GM18907 (cell line): ENCODE measurements at regions not wholly inside any gene's neighbourhood (a gene's known extent, or its start where the extent isn't known, plus 50 kb on each side); places are given as distances from the start of the nearest gene placed in this dataset.
"Not testable (repeated sequence)": the region's sequence is repeated elsewhere in the genome, so short reads cannot be mapped to it uniquely, and the experiment has no call there.

Experiments
- ATAC-seq: cut with Tn5 transposase; IDR thresholded peaks from one replicate; pipeline ENCODE4 v1.9.1; 2021; ENCODE audit warnings: mild to moderate bottlenecking, moderate library complexity; ENCODE audit not compliant: unreplicated experiment

DNA sequence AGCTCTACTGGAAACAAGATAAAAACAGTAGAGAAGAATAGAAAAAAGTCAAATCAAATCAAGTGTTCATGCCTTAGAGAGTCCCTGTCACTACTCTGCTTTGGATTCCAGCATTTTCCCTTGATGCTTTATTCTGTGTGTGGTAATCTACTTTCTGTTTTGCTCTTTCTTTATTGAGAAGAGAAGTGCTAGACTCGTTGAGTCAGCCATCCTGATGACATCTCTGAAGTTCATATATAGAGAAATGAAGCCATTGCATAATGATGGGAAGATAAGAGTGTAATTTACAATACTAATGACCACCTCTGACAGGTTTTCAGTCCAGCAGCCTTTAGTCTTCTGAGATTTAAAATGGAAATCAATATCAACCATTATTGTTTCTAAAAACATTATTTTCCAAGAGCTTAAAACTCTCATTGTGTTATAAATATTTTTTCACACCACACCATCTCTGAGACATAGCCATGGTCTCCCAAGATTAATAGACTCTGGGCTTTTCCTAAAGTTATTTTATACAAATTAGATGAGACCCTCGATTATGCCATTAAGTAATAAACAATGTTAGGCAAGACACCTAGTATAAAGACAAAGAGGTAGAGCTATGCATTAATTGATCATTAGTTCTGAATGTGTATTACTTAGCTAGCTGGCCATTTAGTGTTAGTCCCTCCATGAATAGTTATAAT, 679.0 kb upstream of the ACVR2A start:
- ATAC-seq = no peak

- ATAC-seq = no peak
Measured at GRCh38 chr2:147164563-147164962, 680.3 kb upstream of the ACVR2A start.

- no peak for ATAC-seq
Measured at GRCh38 chr2:147161746-147162145, 683.1 kb upstream of the ACVR2A start.

GRCh38 chr2:147156970-147157369, 687.9 kb upstream of the ACVR2A start:
- ATAC-seq = no peak

- ATAC-seq = no peak
Measured at GRCh38 chr2:147150241-147150635, 694.6 kb upstream of the ACVR2A start.

DNA sequence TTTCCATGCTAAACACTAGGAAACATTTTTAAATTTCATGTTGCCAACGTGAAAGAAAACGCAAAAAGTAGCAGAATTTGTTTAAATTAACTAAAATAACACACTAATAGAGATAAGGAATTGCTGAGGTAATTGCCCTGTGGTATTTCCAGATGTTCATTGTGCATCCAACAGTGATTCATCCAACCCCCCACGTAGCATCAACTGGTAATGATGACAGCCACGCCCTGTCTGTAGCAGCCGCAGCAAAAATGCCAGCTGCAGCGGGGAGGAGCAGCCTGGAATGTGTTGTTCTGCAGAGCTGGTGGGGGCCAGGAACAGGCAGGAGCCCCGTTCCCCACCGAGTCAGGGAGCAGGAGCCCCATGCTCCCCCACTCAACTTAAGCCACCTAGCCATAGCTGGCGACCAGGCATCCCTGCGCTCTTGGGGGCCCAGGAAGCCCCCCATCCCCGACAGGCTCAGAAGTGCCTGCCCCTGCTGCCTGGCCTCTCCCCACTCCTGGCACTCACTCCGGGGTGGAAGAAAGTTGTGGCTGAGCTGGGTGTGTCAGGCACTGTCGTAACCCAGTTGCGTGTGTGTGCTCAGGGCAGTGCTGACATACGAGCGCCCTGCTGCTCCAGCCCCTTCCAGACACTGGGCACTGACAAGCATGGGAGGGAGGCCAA, 695.1 kb upstream of the ACVR2A start:
- no peak for ATAC-seq

GRCh38 chr2:147147802-147148201, 697.0 kb upstream of the ACVR2A start:
- ATAC-seq = no peak

DNA sequence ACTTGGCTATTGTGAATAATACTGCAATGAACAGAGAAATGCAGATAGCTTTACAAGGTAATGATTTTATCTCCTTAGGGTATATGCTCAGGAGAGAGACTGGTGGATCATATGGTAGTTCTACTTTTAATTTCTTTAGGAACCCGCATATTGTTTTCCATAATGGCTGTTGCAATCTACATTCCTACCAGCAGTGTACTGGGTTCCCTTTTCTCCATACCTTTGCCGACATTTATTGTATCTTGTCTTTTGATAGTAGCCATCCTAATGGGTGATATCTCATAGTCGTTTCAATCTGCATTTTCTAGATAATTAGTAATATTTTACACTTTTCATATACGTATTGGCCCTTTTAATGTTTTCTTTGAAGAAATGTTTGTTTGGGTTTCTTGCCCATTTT, 702.9 kb upstream of the ACVR2A start:
- ATAC-seq = no peak

GRCh38 chr2:147139732-147140131, 705.1 kb upstream of the ACVR2A start:
- ATAC-seq = not testable (repeated sequence)

DNA sequence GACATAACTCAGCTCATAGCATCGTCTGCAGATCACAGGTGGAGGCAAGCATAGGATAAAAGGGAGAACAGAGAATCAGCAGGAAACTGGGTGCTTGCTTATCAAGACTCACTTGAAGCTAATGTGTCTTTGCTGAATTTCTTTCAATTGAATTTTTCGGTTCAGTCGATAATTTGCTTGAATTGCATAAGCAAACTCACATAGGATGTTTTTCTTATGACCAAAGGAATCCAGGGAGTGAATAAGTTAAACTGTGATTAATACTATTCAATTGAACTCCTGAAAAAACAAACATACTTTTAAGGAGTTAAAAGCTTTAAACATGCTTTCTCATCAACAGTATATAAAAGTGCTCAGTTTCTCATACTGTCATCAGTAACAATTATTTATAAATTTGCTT, 707.1 kb upstream of the ACVR2A start:
- ATAC-seq = no peak

DNA sequence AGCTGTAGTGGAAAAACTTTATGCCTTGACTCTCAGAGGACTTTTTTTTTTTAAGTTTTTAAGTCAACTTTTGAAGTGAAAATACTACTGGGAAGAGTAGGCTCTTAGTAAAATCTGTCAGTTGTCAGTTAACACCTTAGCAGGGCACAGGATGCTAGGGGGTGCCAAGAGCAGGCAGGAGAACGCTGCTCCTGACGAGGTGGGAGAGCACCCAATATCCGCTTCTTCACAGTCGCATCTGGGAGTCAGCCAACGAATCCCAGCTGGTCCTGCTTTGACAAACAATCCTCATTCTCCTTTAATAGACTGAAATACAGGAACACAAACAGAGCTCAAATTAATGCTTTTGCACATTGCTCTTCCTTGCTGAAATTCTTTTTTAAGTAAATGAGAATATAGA, 709.5 kb upstream of the ACVR2A start:
- ATAC-seq = no peak

DNA sequence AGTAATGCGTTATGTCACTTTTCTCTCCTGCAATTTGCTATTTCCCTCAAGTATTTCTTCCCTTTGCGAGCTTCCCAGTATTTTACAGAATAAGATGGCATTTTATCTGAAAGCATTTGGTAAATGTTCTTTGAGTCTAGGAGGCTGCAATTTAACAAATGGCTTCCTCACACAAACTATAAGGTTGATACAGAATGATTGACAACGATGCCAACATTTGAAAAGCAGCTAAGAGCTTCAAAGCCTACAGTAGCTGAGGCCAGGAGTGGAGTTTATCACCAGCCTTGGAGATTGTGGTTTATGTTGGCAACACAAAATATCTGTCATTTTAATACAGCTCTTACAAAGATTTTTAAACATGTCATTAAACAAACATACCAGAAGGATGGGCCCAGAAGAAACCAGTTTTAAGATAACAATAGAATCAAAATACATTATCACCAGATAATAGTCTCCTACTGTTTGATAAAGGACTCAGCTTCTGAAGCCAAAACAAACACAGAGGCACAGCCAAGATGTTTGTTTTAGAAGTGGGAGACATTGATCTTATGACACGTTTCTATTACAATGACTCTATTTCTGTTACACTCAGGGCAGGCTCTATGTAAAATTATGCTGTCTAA, 711.4 kb upstream of the ACVR2A start:
- ATAC-seq = no peak

DNA sequence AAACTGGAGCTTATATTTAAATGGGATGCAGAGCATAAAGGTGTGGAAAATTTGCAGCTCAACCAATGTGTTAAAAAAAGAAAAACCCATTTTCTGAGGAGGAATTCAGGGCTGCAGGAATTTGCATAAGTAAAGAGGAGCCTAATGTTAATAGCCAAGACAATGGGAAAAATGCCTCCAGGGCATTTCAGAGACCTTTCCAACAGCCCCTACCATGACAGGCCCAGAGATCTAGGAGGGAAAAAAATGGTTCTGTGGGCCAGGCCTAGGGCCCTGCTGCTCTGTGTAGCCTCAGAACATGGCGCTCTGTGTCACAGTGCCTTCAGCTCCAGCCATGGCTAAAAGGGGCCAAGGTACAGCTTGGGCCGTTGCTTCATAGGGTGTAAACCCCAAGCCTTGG, 719.7 kb upstream of the ACVR2A start:
- ATAC-seq = no peak

- ATAC-seq = no peak
Measured at GRCh38 chr2:147122944-147123343, 721.9 kb upstream of the ACVR2A start.

GRCh38 chr2:147110962-147111361, 733.9 kb upstream of the ACVR2A start:
- ATAC-seq = no peak

DNA sequence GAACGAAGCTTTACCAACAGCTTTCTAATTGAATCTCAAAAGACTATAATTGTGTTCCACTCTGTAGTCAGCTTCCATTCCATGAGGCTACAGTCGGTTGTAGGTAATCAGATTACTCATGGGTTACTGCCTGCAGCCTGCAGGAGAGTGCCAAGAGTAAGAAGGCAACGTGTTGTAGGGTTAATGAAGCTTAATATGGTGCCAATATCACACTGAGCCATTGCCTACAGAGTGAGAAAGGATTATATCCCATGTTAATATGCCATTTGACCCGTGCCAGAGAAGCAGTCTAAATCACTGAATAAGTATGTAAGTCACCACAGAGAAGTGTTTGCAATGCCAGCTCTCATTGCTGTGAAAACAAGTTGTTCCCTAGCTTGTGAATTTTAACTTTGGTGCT, 734.5 kb upstream of the ACVR2A start:
- no peak for ATAC-seq

DNA sequence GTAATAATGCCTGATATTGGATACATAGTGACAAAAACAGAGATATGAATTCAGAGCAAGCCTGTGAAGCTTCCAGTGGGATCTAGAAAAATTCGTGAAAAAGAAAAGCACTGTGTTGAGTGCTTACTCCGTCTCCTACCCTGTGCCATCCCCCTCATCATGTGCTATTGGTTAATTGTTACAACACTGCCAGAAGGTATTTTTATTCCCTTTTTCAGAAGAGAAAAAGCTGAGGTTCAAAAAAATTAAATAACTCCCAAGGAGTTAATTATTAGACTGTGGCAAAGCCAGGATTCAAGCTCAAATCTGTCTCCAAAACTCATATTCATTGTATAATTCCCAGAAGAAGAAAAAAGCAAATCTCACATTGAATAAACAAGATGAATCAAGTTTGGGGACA, 735.5 kb upstream of the ACVR2A start:
- no peak for ATAC-seq

- ATAC-seq = no peak
Measured at GRCh38 chr2:147108548-147108947, 736.3 kb upstream of the ACVR2A start.

DNA sequence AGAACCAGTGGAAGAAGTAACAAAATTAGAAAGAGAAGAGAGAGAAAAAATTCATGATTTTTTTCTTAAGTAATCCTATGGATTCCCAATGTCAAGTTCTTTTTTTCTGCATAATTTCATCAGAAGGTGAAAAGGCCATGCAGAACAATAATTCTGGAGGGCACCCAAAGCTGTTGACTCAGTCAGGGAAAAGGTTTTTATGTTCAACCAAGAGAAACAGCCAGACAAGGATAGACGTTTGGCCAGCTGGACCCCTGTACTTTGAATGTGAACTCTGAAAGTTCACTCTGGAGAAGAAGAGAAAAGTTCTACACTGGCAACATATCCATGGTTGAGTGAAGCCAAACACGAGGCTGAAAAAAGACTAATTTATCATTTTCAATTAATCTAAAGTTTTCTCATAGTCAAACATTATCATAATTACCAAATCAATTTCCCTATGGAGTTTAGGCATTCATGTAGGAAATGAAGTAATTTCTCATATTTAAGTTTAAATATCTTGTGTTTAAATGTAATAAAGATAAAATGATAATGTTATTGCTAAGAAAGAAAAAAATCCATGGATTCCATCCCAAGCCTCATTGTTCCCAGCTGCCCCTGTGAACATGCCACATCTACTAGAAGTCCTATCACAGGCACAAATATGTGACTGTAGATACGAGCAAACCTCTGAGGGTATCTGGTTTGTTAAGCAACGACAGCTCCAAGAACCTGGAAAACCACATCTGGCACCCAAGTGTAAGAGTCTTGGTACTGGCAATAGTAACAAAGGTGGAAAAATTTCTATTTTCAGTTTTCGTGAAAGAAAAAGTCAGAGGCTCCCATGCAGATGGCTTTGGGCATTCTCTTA, 742.7 kb upstream of the ACVR2A start:
- ATAC-seq = no peak

DNA sequence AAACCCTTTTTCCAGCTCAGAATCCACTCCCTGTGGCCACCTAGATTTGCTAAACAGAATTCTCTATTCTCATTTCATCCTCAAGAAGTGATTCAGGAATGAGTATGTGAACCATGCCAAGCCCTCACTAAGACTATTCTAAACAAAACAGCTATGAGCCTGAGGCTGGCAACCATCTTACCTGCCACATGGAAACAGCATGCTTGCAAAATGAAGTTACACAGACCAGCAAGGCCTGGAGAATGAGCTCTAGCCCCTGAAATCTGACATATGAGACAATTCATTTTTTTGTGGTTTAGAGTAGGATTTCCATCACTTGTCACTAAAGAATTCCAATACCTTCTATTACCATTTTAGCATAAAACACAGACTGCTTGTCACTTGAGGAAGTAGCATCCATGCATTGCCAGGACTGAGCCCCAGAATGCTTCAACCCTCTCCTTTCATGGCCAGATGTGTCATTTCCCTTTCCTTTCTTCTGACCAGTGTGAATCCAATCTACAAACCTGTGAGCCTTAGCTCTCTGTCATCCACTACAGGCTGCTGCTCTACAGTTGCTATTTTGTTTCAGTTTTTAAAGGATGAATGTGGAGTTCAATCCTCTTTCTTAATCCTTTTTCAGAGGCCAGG, 744.3 kb upstream of the ACVR2A start:
- ATAC-seq = no peak

GRCh38 chr2:147099845-147100244, 745.0 kb upstream of the ACVR2A start:
- no peak for ATAC-seq
